ENCODE measurements at regions not wholly inside any gene's neighbourhood (a gene's known extent, or its start where the extent isn't known, plus 50 kb on each side); places are given as distances from the start of the nearest gene placed in this dataset.
"Not testable (repeated sequence)": the region's sequence is repeated elsewhere in the genome, so short reads cannot be mapped to it uniquely, and the experiment has no call there.

DNA sequence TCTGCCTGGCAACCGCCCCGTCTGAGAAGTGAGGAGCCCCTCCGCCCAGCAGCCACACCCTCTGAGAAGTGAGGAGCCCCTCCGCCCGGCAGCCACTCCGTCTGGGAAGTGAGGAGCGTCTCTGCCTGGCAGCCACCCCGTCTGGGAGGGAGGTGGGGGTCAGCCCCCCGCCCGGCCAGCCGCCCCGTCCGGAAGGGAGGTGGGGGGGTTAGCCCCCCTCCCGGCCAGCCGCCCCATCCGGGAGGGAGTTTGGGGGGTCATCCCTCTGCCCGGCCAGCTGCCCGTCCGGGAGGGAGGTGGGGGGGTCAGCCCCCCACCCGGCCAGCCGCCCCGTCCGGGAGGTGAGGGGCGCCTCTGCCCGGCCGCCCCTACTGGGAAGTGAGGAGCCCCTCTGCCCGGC is 269.0 kb downstream of the FAM72C start:
- DNase-seq, result not testable (repeated sequence)

DNA sequence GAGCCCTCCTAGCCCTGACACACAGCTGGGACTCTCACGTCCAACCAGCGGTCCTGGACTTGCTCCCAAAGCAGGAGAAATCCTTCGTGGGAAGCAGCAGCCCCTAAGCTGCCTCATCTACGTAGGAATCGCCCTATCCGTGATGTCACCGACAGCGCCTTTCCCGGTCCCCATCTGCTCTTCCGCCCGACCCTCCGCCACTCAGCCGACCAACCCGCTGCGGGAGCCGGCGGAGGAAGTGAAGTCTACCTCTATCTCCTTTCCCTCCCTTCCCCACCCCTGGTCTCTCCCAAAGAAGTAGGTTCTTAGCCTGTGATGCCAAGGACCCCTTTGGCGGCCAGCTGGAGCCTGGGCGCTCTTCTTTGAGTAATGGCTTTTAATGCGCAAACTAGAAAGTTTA is 272.1 kb downstream of the FAM72C start:
- DNase-seq, result no peak

DNA sequence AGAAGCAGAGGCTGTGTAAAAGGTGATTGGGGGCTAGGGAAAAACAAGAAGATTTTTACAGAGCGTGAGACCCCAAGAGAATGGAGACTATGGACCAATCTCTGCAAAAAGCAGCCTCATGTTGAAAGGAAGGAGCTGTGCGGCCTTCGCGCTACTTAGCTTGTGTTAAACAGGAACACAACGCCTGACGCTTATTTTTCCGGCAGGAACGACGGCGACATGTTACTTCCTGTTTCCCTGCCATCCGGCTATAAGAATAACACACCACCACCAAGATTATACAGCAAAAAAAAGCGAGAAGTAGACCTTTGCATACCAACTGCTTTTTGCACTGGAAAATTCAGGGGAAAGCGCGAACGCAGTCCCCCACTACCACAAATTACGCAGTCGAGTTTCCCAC is 272.7 kb downstream of the FAM72C start:
- peak in 1 of 56 donors; percentile 3 for DNase-seq

DNA sequence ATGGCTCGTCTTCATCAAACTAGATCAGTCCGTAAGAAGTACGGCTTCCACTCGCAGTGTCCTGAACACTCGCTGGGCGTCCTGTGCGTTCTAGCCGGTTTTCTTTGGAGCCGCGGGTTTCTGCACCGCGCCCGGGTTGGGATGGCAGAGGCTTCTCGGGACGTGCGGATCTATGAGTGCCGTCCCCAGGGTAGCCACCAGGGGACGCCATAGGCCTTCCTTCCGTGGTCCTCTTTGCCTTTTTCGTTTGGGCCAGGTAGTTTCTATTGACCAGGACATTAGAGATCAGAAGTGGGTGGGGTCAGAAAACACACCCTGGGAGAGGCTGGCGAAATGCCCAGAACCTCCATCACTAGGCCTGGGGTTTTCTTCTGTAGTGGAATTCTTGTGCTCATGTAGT is 273.8 kb downstream of the FAM72C start:
- DNase-seq, result peak in 2 of 56 donors; percentile 1 to 11

DNA sequence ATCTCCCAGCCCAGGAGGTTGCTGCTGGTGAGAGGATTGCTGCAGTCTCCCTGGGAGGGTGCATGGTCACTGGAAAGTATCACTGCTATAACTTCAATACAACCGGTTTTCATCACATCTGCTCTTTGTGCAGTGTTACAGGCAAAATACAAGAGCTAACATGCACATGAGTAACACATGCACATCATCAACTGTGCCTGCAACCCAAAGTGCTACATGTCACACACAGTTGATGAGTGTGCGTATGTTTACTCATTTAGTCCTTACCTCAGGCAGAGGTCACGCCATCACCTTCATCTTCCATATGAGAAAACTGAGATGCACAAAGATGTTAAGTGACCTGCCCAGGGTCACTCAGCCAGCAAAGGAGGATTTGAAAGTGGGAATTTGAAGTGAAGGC is 277.7 kb downstream of the FAM72C start:
- no peak for DNase-seq

DNA sequence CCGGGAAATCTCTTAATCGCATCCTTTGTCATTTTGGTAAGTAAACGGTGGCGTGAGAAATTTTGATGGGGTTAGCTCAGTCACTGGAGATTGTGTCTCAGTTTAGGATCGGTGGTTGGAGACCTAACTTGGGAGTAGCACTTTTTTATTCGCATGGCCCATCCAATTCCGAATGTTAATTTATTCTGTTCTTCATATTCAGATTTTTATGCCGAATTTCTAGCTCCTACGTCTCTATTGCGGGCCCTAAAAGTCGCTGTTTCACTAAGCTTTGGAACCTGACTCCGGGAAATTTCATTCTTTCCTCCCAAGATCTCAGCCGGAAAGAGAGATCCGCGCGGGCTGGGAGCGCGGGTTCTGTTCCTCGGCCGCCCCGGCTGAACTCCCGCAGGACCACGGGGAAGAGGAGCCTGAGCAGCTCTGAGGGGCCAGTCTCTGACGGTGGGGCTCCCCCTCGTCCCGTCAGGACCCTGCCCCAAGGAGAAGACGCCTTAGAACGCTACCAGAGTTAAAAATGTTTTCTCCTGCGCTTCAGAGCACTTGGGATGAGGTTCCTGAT is 279.7 kb downstream of the FAM72C start:
- no peak for DNase-seq

DNA sequence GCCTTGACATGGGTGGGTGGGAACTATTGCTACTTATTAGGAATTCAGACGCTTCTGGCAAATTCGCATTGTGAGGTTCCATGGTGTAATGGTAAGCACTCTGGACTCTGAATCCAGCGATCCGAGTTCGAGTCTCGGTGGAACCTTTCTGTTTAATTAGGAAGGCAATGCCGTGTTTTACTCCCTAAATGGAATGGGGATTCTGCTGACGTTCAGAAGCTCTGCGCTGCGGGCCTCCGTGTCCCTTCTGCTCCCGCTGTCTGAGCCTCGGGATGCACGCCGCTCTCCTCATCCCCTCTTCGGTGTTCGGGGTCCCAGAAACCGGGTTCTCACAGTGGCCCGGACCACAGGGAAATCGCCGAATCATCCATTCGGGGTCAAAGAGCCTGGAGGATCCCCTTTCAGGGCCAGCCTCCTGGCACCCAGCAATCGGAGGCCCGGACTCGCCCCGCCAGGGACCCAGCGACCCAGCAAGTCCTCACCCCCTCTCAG is 280.3 kb downstream of the FAM72C start:
- no peak for DNase-seq

DNA sequence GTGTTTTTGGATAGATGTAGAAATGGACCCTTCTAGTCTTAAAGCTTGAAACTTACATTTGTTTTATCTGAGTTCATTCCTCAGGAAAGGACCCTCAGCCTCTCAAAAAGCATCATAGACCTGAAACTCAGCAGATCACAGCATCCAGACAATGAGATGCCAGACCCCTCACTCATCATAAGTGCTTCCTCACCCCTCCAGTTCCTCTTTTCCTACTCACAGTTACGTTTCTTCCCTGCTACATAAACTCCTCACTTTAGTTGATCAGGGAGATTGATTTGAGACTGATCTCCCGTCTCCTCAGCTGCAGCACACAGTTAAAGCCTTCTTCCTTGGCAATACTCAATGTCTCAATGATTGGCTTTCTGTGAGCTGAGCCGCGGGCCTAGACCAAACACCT is 282.0 kb downstream of the FAM72C start:
- DNase-seq, result no peak

DNA sequence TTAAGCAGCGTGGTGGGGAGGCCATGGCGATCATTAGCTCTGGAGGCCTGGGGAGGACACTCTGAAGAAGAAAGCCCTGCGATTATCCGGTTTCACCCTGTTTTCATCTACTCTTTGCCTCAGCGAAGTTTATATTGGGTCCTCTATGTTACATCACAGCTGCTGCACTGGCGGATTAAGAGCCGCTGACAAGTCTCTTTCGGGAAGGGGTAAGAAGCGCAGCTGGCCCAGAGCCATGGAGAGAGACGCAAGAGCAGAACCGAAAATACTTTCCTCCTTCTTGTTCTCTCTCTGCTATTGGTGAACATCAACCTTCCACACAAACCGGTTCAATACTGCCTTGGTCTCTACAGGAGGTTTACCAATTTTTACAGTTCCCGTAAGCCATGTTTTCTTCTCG is 291.5 kb downstream of the FAM72C start:
- no peak for DNase-seq

DNA sequence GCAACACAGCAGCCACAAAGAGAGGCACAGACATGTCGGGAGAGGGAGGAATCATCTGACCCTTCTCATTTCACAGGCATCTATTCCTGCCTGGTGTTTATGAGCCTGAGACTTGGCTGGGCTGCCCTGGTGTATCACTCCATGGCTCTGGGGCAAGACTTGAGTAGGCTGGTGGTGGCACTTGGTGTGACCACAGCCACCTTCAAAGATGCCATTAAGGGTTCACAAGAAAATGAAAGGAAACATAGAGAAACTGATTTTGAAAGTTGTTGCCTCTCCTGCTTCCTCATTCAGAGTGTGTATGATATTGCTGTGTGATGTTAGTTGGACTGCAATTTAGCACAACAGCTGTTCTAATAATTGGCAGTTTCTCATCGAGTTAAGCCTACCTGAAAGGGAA is 298.8 kb downstream of the FAM72C start:
- DNase-seq, result no peak

DNA sequence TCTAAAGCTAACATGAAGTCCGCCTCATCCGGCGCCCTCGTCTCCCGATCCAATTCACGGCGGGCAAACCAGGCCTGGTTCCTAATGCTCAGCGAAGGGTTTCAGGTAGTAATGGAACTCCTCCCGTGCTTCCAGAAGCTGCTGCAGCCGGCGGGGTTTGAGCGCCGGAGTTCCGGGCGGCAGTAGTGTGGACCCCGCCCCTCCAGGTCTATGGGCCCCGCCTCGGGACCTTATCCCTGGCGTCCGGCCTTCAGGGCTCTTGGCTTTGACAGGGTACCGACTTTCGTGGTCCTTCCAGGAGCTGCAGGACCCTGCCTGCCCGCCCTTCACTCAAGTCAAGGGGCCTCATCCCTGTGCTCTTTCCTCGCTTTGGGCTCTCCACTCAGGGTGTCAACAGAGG is 304.1 kb downstream of the FAM72C start:
- no peak for DNase-seq

DNA sequence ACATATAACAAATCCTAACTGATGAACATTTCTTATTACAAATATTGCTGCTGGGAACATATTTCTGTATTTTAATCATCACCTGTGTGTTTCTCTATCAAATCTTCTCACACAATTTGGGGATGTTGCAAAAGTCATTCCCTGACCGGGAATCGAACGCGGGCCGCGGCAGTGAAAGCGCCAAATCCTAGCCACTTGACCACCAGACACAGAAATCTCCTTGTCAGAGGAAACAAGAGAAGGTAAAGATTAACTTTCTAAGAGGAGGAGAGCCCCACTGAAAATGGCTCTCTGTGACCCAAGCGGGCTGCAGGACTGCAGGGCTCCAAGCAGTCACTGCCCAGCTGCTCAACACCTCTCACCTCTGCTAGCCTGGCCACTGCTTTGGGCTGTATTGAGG is 304.9 kb downstream of the FAM72C start:
- DNase-seq, result no peak

DNA sequence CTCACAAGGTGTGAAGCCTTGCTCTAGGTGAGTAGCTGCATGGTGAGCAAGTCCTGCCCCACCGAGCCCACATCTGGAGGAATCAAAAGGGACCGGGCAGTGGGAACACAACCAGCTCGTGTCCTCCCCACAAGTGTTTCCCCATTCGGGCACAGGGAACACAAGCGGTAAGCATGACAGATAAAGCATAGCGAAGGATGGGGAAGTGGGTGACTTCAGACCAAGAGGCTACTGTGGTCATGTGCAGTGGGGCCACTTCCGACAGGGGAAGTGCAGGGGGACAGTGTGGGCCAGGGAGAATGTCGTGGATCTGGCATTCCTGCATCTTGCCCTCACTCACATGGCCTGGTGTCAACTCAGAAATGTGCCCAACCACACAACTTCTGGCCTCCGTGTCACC is 306.2 kb downstream of the FAM72C start:
- peak in 3 of 56 donors; percentile 2 to 6 (median 3) for DNase-seq

DNA sequence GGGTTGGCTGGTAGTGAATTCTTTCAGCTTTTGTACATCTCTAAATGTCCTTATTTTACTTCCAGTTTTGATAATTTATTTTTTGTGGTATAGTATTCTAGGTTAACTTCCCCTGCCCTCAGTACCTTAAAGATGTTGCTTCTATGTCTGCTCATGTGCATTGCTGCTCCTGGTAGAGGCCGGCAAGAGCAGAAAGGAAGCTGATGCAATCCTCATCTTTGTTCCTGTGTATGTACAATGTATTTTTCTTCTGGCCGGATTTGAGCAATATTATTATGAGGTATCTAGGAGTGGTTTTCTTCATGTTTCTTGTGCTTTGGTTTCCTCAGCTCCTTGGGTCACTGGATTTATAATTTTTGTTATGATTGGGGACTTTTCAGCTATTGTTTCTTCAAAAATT is 308.7 kb downstream of the FAM72C start:
- not testable (repeated sequence) for DNase-seq

DNA sequence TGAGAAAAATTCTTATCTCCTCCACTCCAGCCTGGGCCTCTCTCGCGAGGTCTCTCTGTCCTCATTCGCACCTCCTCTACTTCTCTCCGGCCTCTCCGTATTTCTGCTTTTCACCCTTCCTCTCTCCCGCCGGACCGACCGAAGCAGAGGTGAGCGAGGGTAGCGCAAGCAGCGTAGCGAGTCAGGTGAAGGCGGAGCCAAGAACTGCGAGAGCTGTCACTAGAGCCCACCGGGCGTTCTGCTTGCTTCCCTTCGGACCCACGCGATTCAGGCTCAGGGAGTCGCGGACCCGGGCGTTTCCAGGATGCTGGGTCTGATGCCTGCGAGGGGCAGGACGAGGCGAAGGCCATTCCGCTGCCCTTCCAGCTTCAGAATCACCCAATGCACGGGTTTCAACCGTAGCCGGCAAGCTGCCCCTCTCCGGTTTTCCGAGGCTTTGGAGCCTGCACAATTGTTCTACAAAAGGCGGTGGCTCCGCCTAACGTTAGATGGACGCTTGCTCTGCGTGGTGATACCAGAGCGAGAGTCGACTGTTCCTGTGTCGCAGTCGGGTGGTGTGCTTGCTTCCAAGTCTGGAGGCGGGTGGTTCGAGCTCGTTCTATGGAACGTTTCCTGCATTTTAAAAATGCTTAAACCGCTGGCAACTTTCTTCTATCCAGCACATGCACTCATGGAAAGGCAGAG is 310.2 kb downstream of the FAM72C start:
- DNase-seq, result no peak

DNA sequence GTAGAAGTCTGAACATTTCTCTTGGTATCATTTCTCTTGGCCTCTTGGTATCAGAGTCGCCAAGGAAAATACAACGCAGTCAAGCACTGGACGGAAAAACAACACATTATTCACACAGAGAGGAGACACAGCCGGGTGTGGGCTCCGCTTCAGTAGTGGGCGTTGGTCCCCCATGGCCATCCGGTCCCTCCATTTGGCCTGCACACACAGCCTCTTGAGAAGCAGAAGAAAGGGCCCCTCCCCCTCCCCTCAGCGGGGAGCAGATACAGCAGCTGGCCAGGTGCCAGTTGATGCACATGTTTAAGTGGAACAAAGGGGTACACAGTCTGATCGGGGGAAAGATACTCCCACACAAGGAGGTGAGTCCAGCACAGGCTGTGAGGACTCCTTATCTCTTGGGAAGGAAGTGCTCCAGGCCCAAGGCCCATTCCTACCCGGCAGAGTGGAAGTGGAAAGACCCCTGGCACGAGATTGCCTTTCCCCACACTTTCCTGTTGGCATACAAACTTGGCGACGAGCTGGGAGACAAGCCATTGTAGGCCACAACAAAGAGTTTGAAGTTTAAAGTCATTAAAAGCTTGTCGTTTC is 311.3 kb downstream of the FAM72C start:
- no peak for DNase-seq

DNA sequence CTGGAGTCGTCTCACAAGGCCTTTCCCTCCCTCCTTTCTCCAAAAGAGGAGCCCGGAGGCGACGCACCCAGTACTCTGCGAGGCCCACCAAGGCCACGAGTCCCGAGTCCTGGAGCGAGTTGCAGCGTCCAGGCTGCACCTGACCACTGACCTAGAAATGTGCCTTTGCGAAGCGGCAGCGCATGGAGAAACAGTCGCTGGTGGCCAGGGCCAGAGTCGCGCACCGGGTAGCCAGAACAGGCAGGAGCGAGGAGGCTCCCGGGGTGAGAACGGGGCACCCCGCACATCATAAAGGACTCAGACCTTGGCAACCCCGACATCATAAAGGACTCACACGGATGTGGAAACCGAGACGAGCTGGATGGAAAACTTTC is 318.4 kb downstream of the FAM72C start:
- DNase-seq, result no peak

DNA sequence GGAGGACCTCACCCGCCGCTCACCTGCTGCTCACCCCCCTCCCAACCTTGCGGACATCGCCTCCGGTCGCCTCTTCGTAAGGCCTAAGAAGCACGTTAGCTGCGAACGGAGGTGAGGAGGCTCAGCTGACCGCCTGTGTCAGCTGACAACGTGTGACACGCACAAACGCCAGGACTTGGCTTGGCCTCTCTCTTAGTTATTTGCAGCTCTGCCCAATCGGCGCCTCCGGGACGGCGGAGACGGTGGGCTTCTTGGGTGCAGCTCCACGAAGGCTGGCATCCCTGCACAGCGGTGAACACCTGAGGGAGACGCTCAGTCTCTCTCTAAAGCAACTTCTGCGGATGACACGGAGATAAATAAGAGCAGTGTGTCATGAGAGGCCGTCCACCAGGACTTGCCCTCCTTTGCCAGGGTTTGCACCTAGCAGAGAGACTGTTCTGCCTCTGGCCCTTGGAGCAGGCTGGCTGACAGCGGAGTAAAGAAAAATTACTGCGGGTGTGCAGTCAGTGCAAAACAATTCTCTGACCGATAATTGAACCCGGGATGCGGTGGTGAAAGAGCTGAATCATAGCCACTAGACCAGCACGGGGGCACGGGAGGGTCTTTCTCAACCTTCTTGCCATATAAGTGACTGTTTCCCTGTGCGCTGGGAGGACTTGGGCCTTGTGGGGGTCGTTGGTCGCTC is 318.9 kb downstream of the FAM72C start:
- no peak for DNase-seq

DNA sequence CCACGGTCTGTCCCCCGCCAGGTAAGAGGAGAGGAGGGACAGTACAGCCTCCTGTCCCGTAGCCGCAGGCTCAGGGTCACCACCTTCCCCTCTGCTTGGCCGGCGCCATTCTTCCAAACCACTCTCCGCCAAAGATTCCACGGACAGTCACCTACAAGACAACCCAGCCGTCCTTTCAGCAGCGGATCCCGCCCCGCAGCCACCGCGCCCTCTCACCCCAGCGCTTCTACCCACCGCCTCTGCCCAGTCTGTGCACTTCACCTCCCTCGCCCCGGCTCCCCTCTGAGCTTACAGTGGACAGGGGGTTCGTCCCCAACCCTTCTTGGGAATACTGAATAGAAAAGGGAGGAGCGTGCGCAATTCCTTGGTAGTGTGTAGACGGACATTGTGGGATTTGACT is 319.6 kb downstream of the FAM72C start:
- no peak for DNase-seq

DNA sequence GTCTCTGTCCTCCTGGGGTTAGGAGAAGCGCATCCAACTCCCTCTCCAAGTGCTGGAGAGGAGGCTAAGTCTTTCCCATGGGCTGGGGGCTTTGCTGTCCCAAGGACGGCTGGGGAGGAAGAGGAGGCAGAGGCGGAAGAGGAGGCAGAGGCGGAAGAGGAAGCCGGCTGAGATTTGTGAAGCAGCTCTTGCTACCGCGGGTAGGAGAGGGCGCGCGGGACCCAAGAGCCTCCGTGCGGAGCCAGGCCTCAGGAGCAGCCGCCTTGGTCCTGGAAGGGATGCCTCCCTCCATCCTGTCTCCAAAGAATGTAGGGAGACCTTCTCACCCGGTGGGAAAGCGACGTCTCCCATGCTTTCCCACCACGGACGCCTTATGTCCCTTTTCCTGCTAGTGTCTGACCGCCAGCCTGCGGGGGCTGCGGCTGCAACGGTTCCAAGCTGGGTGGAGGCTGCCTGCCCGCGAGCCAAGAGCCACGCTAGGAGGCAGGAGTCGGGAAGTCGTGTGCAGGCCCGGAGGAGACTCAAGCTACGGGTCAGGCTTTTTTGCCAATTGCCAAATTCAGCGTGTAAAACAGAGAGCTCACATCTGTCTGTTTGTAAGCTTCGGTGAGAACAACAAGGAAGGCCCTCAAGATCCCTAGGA is 320.3 kb downstream of the FAM72C start:
- DNase-seq, result no peak

DNA sequence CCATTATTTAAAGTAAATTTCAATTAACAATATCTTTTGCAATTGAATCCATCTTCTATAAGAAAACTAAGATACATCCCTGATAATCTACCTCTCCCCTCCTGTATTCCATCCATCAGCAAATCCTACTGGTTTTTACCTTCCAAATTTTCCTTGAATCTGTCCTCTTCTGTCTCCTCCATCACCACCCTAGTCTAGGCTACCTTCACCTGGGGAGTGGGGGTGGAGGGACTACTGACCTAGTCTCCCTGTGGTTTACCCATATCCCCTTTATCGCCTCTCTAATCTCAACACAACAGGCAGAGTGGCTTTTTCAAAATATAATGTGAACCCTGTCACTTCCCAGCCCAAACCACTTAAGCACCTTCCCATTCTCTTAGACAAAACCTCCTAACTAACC is 327.8 kb downstream of the FAM72C start:
- not testable (repeated sequence) for DNase-seq

All from nucleus accumbens (tissue), 56 donors.